ENCODE measurements at regions not wholly inside any gene's neighbourhood (a gene's known extent, or its start where the extent isn't known, plus 50 kb on each side); places are given as distances from the start of the nearest gene placed in this dataset.

GRCh38 chr7:121489440-121489839 is 93.3 kb upstream of the FAM3C start:
- no peak for TF ChIP-seq CTCF (IDR thresholded peaks at IDR 0.05)
- Mint-ChIP-seq H3K27ac (no peak overlapping the region), H3K9me3 (no peaks in the 10 kb centered on the region), H3K4me3 (no peak overlapping the region), H3K4me1 (ENCODE audit: low read depth) (peaks cover 5% of the 10 kb centered on the region), H3K27me3 (peaks cover 2% of the 10 kb centered on the region), H3K36me3 (ENCODE audit: low read depth) (no peaks in the 10 kb centered on the region)
- CTCF ChIA-PET = interaction anchor here (1.2 kb wide), 1 partner anchor 9 kb away, joined by 3 read pairs; no protein-coding TSS in a partner anchor
- intact Hi-C loops (cut with micrococcal nuclease) = no loop called here
- DNase-seq (no peak), ATAC-seq (no peak)
- POLR2A ChIA-PET = interaction anchor here (0.6 kb wide), 1 partner anchor 94 kb away, joined by 3 read pairs; no protein-coding TSS in a partner anchor

GRCh38 chr7:121488111-121488650 is 92.1 kb upstream of the FAM3C start:
- TF ChIP-seq CTCF (IDR thresholded peaks at IDR 0.05) = no peak
- Mint-ChIP-seq H3K27ac (no peak overlapping the region), H3K9me3 (no peaks in the 10 kb centered on the region), H3K36me3 (ENCODE audit: low read depth) (no peaks in the 10 kb centered on the region), H3K27me3 (peaks cover 2% of the 10 kb centered on the region), H3K4me1 (ENCODE audit: low read depth) (peaks cover 5% of the 10 kb centered on the region), H3K4me3 (no peak overlapping the region)
- DNase-seq (no peak), ATAC-seq (no peak)
- intact Hi-C loops (cut with micrococcal nuclease) = no loop called here
- CTCF ChIA-PET = no interaction called here
- POLR2A ChIA-PET = no interaction called here

GRCh38 chr7:121486590-121486989 is 90.5 kb upstream of the FAM3C start:
- H3K4me1 Mint-ChIP-seq (ENCODE audit: low read depth) = peaks cover 8% of the 10 kb centered on the region
- no peaks in the 10 kb centered on the region for H3K9me3 Mint-ChIP-seq
- no peak overlapping the region for H3K27ac Mint-ChIP-seq
- H3K4me3 Mint-ChIP-seq = no peak overlapping the region
- peaks cover 3% of the 10 kb centered on the region for H3K27me3 Mint-ChIP-seq
- ATAC-seq (no peak), DNase-seq (no peak)
- H3K36me3 Mint-ChIP-seq (ENCODE audit: low read depth) = no peaks in the 10 kb centered on the region
- intact Hi-C loops (cut with micrococcal nuclease) = no loop called here
- CTCF ChIA-PET = no interaction called here
- TF ChIP-seq CTCF (IDR thresholded peaks at IDR 0.05) = no peak
- POLR2A ChIA-PET = no interaction called here

GRCh38 chr7:121485467-121486243 is 89.5 kb upstream of the FAM3C start:
- no peak for TF ChIP-seq CTCF (IDR thresholded peaks at IDR 0.05)
- Mint-ChIP-seq H3K9me3 (no peaks in the 10 kb centered on the region), H3K27me3 (peaks cover 3% of the 10 kb centered on the region), H3K36me3 (ENCODE audit: low read depth) (no peaks in the 10 kb centered on the region), H3K27ac (no peak overlapping the region), H3K4me1 (ENCODE audit: low read depth) (peaks cover 8% of the 10 kb centered on the region), H3K4me3 (no peak overlapping the region)
- no peak for ATAC-seq
- intact Hi-C loops (cut with micrococcal nuclease) = no loop called here
- DNase-seq = no peak
- CTCF ChIA-PET = no interaction called here
- POLR2A ChIA-PET = no interaction called here

- Mint-ChIP-seq H3K36me3 (ENCODE audit: low read depth) (no peaks in the 10 kb centered on the region), H3K27me3 (peaks cover 3% of the 10 kb centered on the region), H3K4me1 (ENCODE audit: low read depth) (peaks cover 8% of the 10 kb centered on the region), H3K4me3 (no peak overlapping the region), H3K9me3 (no peaks in the 10 kb centered on the region), H3K27ac (no peak overlapping the region)
- CTCF ChIA-PET = interaction anchor here (0.6 kb wide), 1 partner anchor 117 kb away, joined by 3 read pairs; no protein-coding TSS in a partner anchor
- POLR2A ChIA-PET = no interaction called here
- intact Hi-C loops (cut with micrococcal nuclease) = no loop called here
- TF ChIP-seq CTCF (IDR thresholded peaks at IDR 0.05) = no peak
- DNase-seq (no peak), ATAC-seq (no peak)
Observed at GRCh38 chr7:121484089-121484763, 88.1 kb upstream of the FAM3C start.
